ENCODE measurements at regions not wholly inside any gene's neighbourhood (a gene's known extent, or its start where the extent isn't known, plus 50 kb on each side); places are given as distances from the start of the nearest gene placed in this dataset.

- Histone ChIP-seq H3K36me3 (ENCODE audit: control insufficient read depth in 1 of 2, insufficient read depth in 2 of 2, low read length in 2 of 2) (no peaks in the 10 kb centered on the region), H3K27me3 (ENCODE audit: low read depth, low read length) (no peaks in the 10 kb centered on the region), H3K27ac (ENCODE audit: low read length) (no peak overlapping the region), H3K9me3 (ENCODE audit: control insufficient read depth in 1 of 2, low read length in 2 of 2) (no peaks in the 10 kb centered on the region), H3K4me3 (ENCODE audit: low read depth in 1 of 2, low read length in 2 of 2) (no peak overlapping the region), H3K4me1 (ENCODE audit: control insufficient read depth in 1 of 2, insufficient read depth in 2 of 2, low read length in 2 of 2) (no peaks in the 10 kb centered on the region)
These were observed 506.8 kb downstream of the DNAJB9 start for GRCh38 chr7:109076396-109076972.

- Histone ChIP-seq H3K9me3 (ENCODE audit: control insufficient read depth in 1 of 2, low read length in 2 of 2) (peaks cover 0 to 3% of the 10 kb centered on the region in 2 donors), H3K27ac (ENCODE audit: low read length) (no peak overlapping the region), H3K4me1 (ENCODE audit: control insufficient read depth in 1 of 2, insufficient read depth in 2 of 2, low read length in 2 of 2) (no peaks in the 10 kb centered on the region), H3K27me3 (ENCODE audit: low read depth, low read length) (no peaks in the 10 kb centered on the region), H3K4me3 (ENCODE audit: low read depth in 1 of 2, low read length in 2 of 2) (no peak overlapping the region), H3K36me3 (ENCODE audit: control insufficient read depth in 1 of 2, insufficient read depth in 2 of 2, low read length in 2 of 2) (no peaks in the 10 kb centered on the region)
These were observed 521.4 kb downstream of the DNAJB9 start for GRCh38 chr7:109091042-109091441.

- Histone ChIP-seq H3K4me3 (ENCODE audit: low read depth in 1 of 2, low read length in 2 of 2) (no peak overlapping the region), H3K27ac (ENCODE audit: low read length) (no peak overlapping the region), H3K36me3 (ENCODE audit: control insufficient read depth in 1 of 2, insufficient read depth in 2 of 2, low read length in 2 of 2) (no peaks in the 10 kb centered on the region), H3K9me3 (ENCODE audit: control insufficient read depth in 1 of 2, low read length in 2 of 2) (no peaks in the 10 kb centered on the region), H3K27me3 (ENCODE audit: low read depth, low read length) (no peaks in the 10 kb centered on the region), H3K4me1 (ENCODE audit: control insufficient read depth in 1 of 2, insufficient read depth in 2 of 2, low read length in 2 of 2) (no peaks in the 10 kb centered on the region)
These were observed 522.6 kb downstream of the DNAJB9 start for GRCh38 chr7:109092268-109092667.

DNA sequence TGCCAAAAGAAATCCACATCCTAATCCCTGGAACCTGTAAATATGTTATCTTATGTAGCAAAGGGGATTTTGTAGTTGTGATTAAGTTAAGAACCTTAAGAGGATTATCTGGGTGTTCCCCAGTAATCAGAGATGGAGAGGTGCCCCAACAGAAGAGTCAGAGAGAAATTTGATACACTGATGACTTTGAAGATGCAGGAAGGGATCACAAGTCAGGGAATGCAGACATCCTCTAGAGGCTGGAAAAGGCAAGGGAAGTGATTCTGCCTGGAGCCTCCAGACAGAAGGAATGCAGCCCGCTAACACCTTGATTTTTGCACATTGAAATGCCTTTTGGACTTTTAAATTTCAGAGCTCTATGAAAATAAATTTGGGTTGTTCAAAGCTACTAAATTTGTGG, 531.7 kb downstream of the DNAJB9 start:
- no peak overlapping the region for H3K4me3 ChIP-seq (ENCODE audit: low read depth in 1 of 2, low read length in 2 of 2)
- H3K36me3 ChIP-seq (ENCODE audit: control insufficient read depth in 1 of 2, insufficient read depth in 2 of 2, low read length in 2 of 2), result no peaks in the 10 kb centered on the region
- no peaks in the 10 kb centered on the region for H3K9me3 ChIP-seq (ENCODE audit: control insufficient read depth in 1 of 2, low read length in 2 of 2)
- no peaks in the 10 kb centered on the region for H3K4me1 ChIP-seq (ENCODE audit: control insufficient read depth in 1 of 2, insufficient read depth in 2 of 2, low read length in 2 of 2)
- no peaks in the 10 kb centered on the region for H3K27me3 ChIP-seq (ENCODE audit: low read depth, low read length)
- H3K27ac ChIP-seq (ENCODE audit: low read length), result no peak overlapping the region

GRCh38 chr7:109109558-109109957, 539.9 kb downstream of the DNAJB9 start:
- H3K27me3 ChIP-seq (ENCODE audit: low read depth, low read length), result no peaks in the 10 kb centered on the region
- H3K9me3 ChIP-seq (ENCODE audit: control insufficient read depth in 1 of 2, low read length in 2 of 2), result no peaks in the 10 kb centered on the region
- H3K27ac ChIP-seq (ENCODE audit: low read length), result no peak overlapping the region
- no peaks in the 10 kb centered on the region for H3K36me3 ChIP-seq (ENCODE audit: control insufficient read depth in 1 of 2, insufficient read depth in 2 of 2, low read length in 2 of 2)
- no peak overlapping the region for H3K4me3 ChIP-seq (ENCODE audit: low read depth in 1 of 2, low read length in 2 of 2)
- H3K4me1 ChIP-seq (ENCODE audit: control insufficient read depth in 1 of 2, insufficient read depth in 2 of 2, low read length in 2 of 2), result no peaks in the 10 kb centered on the region

DNA sequence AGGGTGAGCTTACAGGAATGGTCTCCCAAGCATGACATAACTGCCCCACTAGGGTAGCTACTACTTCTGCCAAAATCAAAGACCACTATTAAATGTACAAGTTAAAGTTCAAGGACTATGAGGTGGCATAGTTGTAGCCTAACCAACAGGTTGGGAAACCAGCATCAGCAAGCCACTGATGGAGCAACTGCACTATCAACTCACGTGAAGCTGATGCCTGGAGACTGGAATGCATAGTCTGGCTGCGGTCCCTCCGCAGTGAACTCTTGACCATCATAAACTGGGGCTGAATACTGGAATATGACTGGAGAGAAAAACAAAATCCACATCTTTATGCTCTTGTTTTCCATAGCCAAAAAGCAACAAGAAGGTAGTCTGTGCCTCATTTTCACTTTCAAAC, 541.4 kb downstream of the DNAJB9 start:
- no peaks in the 10 kb centered on the region for H3K36me3 ChIP-seq (ENCODE audit: control insufficient read depth in 1 of 2, insufficient read depth in 2 of 2, low read length in 2 of 2)
- no peaks in the 10 kb centered on the region for H3K9me3 ChIP-seq (ENCODE audit: control insufficient read depth in 1 of 2, low read length in 2 of 2)
- no peaks in the 10 kb centered on the region for H3K4me1 ChIP-seq (ENCODE audit: control insufficient read depth in 1 of 2, insufficient read depth in 2 of 2, low read length in 2 of 2)
- no peak overlapping the region for H3K4me3 ChIP-seq (ENCODE audit: low read depth in 1 of 2, low read length in 2 of 2)
- no peak overlapping the region for H3K27ac ChIP-seq (ENCODE audit: low read length)
- H3K27me3 ChIP-seq (ENCODE audit: low read depth, low read length), result no peaks in the 10 kb centered on the region

DNA sequence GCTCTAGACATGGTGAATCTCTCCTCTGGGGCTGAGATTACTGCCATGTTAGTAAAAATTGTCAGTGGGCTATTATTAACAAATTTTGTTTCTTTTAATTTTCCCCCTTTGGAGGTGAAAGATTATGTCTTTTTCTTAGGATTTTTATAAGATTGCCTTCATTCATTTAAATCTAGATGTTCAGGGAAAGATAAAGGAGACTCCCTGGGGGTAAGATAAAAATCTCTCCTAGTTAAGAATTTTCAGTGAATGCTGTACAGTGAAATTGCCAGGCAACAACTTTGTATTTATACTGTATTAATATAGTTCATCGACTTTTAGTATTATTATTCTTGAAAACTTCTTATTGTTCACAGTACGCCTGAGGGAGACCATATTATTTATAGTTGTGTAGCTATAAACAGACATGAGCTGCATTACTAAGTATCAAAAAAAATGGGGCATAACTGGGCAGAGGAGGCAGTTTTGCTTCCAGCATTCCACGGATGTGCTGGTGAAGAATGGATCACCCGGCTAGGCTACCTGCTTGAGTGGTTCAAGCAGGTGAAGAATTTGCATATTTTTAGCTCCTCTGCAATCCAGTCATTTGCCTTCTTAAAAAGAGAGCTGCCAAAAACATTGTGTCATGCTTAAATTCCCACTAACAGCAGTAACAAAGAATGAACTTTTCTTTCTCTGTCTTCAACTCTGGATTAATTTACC, 552.1 kb downstream of the DNAJB9 start:
- Histone ChIP-seq H3K4me3 (ENCODE audit: low read depth in 1 of 2, low read length in 2 of 2) (no peak overlapping the region), H3K36me3 (ENCODE audit: control insufficient read depth in 1 of 2, insufficient read depth in 2 of 2, low read length in 2 of 2) (no peaks in the 10 kb centered on the region), H3K27me3 (ENCODE audit: low read depth, low read length) (no peaks in the 10 kb centered on the region), H3K27ac (ENCODE audit: low read length) (no peak overlapping the region), H3K4me1 (ENCODE audit: control insufficient read depth in 1 of 2, insufficient read depth in 2 of 2, low read length in 2 of 2) (no peaks in the 10 kb centered on the region), H3K9me3 (ENCODE audit: control insufficient read depth in 1 of 2, low read length in 2 of 2) (no peaks in the 10 kb centered on the region)

DNA sequence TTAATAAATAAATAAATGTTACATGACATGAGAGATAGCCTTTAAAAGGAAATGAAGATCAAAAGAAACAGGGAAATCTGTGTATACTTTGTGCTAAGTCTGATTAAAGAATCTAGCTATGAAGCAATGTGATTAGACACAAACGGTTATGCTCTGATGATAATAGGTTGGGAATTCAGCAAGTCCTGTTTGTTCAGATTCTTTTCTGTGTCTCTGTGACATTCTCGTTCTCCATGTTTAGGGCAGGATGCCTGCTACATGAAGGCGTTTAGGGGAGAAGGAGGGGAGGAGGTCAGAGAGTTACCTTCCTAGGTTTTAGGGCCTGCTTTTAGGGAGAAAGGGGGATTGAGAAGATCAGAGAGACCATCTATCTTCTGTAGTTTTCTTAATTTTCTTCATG, 555.3 kb downstream of the DNAJB9 start:
- Histone ChIP-seq H3K36me3 (ENCODE audit: control insufficient read depth in 1 of 2, insufficient read depth in 2 of 2, low read length in 2 of 2) (no peaks in the 10 kb centered on the region), H3K27ac (ENCODE audit: low read length) (no peak overlapping the region), H3K9me3 (ENCODE audit: control insufficient read depth in 1 of 2, low read length in 2 of 2) (no peaks in the 10 kb centered on the region), H3K4me3 (ENCODE audit: low read depth in 1 of 2, low read length in 2 of 2) (no peak overlapping the region), H3K27me3 (ENCODE audit: low read depth, low read length) (no peaks in the 10 kb centered on the region), H3K4me1 (ENCODE audit: control insufficient read depth in 1 of 2, insufficient read depth in 2 of 2, low read length in 2 of 2) (no peaks in the 10 kb centered on the region)

- Histone ChIP-seq H3K9me3 (ENCODE audit: control insufficient read depth in 1 of 2, low read length in 2 of 2) (no peaks in the 10 kb centered on the region), H3K27ac (ENCODE audit: low read length) (no peak overlapping the region), H3K36me3 (ENCODE audit: control insufficient read depth in 1 of 2, insufficient read depth in 2 of 2, low read length in 2 of 2) (no peaks in the 10 kb centered on the region), H3K4me3 (ENCODE audit: low read depth in 1 of 2, low read length in 2 of 2) (no peak overlapping the region), H3K27me3 (ENCODE audit: low read depth, low read length) (no peaks in the 10 kb centered on the region), H3K4me1 (ENCODE audit: control insufficient read depth in 1 of 2, insufficient read depth in 2 of 2, low read length in 2 of 2) (no peaks in the 10 kb centered on the region)
These were observed 556.9 kb downstream of the DNAJB9 start for GRCh38 chr7:109126404-109127050.

DNA sequence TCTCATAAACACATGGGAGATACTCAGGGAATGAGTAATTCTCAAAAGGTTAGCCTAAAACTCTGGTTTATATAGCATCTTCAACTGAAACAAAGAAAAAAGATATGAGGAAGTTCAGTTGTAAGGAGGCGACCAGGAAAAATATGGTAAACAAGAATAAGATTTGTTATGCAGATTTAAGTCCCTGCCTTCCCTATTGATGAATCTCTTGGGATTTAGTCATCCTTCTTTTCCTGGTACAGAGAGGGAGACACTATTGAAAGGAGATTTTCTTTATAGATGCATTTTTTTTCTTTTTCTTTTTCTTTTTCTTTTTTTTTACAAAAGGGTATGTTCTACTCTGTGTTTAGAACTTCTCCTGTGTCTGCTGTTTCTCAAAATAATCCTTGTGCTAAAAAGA, 557.5 kb downstream of the DNAJB9 start:
- Histone ChIP-seq H3K27ac (ENCODE audit: low read length) (no peak overlapping the region), H3K9me3 (ENCODE audit: control insufficient read depth in 1 of 2, low read length in 2 of 2) (no peaks in the 10 kb centered on the region), H3K4me1 (ENCODE audit: control insufficient read depth in 1 of 2, insufficient read depth in 2 of 2, low read length in 2 of 2) (no peaks in the 10 kb centered on the region), H3K27me3 (ENCODE audit: low read depth, low read length) (no peaks in the 10 kb centered on the region), H3K4me3 (ENCODE audit: low read depth in 1 of 2, low read length in 2 of 2) (no peak overlapping the region), H3K36me3 (ENCODE audit: control insufficient read depth in 1 of 2, insufficient read depth in 2 of 2, low read length in 2 of 2) (no peaks in the 10 kb centered on the region)

GRCh38 chr7:109131141-109131540, 561.5 kb downstream of the DNAJB9 start:
- H3K27ac ChIP-seq (ENCODE audit: low read length), result no peak overlapping the region
- no peak overlapping the region for H3K4me3 ChIP-seq (ENCODE audit: low read depth in 1 of 2, low read length in 2 of 2)
- no peaks in the 10 kb centered on the region for H3K4me1 ChIP-seq (ENCODE audit: control insufficient read depth in 1 of 2, insufficient read depth in 2 of 2, low read length in 2 of 2)
- H3K36me3 ChIP-seq (ENCODE audit: control insufficient read depth in 1 of 2, insufficient read depth in 2 of 2, low read length in 2 of 2), result no peaks in the 10 kb centered on the region
- H3K9me3 ChIP-seq (ENCODE audit: control insufficient read depth in 1 of 2, low read length in 2 of 2), result peaks cover 7 to 8% of the 10 kb centered on the region in 2 donors
- no peaks in the 10 kb centered on the region for H3K27me3 ChIP-seq (ENCODE audit: low read depth, low read length)

Measured in muscle layer of duodenum (tissue), 2 donors.